NOMO-1 treated with dmso at 0.1 percent for 144 hours (cell line): ENCODE measurements at regions not wholly inside any gene's neighbourhood (a gene's known extent, or its start where the extent isn't known, plus 50 kb on each side); places are given as distances from the start of the nearest gene placed in this dataset.
"Not testable (repeated sequence)": the region's sequence is repeated elsewhere in the genome, so short reads cannot be mapped to it uniquely, and the experiment has no call there.

Experiments used
- DNase-seq: peaks from one replicate; lab custom pipeline; 2025; ENCODE audit not compliant: unreplicated experiment; lab: John Stamatoyannopoulos, UW

- no peak for DNase-seq
These were observed 168.6 kb downstream of the SEMA6D start for GRCh38 chr15:47885920-47886319.

- no peak for DNase-seq
These were observed 170.0 kb downstream of the SEMA6D start for GRCh38 chr15:47887241-47887800.

- DNase-seq: no peak
These were observed 171.2 kb downstream of the SEMA6D start for GRCh38 chr15:47888385-47889100.

DNA sequence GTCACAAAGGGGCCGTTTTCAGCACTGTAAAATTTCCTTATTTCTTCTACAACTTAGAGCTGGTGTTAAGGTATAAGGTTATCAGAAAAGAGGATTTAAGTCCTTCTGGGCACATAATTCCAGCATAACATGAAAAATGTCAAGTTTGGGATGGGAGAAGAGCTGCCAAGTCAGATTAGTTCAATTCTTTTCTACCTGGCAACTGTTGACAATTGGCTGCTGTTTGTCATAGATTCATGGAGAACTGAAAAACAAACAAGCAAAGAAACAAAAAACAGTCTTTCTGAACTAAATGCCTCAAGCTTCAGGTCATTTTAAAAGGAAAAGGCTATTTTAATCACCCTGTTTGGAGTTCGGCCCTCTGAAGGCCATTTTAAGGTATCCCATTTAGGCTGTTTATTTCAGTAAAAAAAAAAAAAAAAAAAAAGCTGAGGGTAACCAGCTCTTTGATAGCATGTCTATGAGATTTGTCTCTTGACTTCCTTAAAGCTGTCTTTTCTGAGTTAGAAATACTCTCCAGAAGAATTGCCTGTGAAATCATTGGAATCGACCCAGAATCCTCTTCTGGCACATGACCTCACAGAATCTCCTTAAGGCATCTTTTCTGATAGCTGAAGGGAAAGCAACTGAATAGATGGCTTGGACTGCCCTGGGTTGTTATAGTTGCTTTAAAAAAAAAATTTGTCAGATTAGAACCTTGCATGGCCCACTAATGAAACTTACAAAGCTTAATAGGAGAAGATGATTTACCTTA lies 173.3 kb downstream of the SEMA6D start:
- DNase-seq: no peak

DNA sequence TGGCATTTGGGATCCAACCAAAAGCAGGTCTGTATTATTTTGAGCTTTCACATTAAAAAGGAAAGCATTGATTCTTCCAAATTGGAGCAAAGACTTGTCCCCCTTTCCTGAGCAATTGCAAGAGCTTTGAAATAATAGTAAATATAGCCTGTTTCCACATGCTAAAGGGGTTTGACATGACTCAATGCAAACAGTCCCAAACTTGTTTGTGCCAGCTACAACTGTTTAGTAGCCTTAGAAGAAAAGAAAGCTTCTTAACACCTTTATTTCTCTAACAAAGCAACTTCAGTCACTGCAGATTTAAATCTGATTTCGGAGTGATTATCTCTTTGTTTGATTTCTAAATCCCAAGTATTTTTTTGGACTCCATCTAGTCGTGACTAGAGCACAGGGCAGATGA lies 180.2 kb downstream of the SEMA6D start:
- DNase-seq: no peak

DNA sequence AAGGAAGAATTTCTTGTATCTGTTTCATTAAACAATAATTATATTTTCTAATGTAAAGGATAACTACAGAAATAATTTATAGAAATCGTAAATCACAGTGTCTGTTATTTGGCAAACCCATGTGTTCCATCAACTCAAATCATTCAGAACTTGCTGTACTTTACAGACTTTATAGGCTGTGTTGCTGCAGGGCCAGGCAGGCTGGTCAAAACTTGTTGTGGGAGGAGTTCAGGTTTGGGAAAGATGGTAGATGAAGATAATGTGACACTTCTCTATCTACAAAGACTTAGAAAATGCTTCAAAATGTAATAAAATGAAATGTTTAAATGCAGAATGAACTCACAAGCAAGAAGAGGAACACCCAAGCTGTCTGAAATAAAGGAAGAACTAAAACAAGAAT lies 183.4 kb downstream of the SEMA6D start:
- no peak for DNase-seq

- DNase-seq: no peak
These were observed 186.1 kb downstream of the SEMA6D start for GRCh38 chr15:47903368-47903767.

GRCh38 chr15:47908486-47908885 lies 191.2 kb downstream of the SEMA6D start:
- no peak for DNase-seq

DNA sequence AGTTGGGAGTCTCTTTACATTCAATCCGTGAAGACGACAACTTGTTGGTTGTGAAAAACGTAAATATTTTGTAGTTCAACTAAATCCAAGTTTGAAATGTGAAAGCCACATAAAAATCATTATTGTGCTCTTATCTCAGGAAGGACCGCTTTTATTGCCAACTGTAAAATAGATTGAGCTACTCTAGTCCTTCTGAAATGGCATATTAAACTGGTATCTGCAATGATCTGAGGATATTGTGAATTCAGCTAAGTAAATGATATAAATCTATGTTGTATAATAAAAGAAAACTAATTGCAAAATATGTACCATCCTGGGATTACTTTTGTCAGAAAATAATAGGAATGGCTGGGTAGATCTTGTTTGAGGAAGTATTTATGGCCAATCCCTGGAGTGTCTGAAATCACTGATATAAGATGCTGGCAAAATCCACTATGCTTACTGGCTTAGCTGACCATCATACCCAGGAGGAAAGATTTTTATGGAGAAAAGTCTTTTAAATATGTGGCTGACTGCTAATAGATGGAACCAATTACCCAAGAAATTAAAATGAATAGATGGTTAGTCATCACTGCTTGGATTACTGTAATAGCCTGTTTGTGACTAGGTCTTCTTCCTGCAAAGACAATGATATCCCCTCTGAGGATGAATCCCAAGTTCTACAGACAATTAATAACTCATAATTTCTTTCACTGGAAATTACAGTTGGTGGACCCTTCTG lies 191.8 kb downstream of the SEMA6D start:
- no peak for DNase-seq

DNA sequence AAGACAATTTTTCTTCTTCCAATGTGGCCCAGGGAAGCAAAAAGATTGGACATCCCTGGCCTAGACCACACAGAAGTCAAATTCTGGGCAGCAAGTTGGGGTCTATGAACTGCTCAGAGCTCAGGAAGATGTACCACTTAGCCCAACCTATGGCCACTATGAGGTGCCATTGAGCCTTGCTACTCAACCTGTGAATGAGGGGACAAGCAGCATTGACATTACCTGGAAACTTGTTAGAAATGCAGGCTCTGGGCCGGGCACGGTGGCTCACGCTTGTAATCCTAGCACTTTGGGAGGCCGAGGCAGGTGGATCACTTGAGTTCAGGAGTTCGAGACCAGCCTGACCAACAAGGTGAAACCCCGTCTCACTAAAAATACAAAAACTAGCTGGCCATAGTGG lies 195.6 kb downstream of the SEMA6D start:
- DNase-seq: not testable (repeated sequence)

GRCh38 chr15:47917881-47918280 lies 200.6 kb downstream of the SEMA6D start:
- peak; percentile 84 for DNase-seq

GRCh38 chr15:47918877-47919276 lies 201.6 kb downstream of the SEMA6D start:
- DNase-seq: no peak

DNA sequence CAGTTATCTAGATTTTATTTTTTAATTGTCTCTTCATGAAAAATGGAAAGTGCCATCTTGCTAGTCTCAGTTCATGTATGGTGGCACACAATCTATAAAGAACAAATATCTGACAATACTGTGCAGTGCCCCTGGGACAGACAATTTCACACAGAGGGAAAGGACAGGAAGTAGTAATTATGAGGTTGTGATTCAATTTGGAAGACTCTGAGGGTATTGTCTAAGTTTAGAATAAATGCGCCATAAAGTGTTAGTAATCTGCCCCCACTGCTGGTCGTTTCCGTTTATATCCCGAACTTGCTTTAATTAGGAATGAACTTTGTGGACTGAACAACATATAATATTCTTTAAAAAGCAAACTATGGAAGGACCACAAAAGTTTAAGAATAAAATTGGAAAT lies 196.4 kb upstream of the SLC24A5 start:
- DNase-seq: no peak

GRCh38 chr15:47929138-47929803 lies 191.5 kb upstream of the SLC24A5 start:
- no peak for DNase-seq

- no peak for DNase-seq
These were observed 188.5 kb upstream of the SLC24A5 start for GRCh38 chr15:47932261-47932660.

- no peak for DNase-seq
These were observed 187.7 kb upstream of the SLC24A5 start for GRCh38 chr15:47932951-47933641.

- no peak for DNase-seq
These were observed 186.9 kb upstream of the SLC24A5 start for GRCh38 chr15:47933865-47934264.

- no peak for DNase-seq
These were observed 186.4 kb upstream of the SLC24A5 start for GRCh38 chr15:47934342-47934741.

DNA sequence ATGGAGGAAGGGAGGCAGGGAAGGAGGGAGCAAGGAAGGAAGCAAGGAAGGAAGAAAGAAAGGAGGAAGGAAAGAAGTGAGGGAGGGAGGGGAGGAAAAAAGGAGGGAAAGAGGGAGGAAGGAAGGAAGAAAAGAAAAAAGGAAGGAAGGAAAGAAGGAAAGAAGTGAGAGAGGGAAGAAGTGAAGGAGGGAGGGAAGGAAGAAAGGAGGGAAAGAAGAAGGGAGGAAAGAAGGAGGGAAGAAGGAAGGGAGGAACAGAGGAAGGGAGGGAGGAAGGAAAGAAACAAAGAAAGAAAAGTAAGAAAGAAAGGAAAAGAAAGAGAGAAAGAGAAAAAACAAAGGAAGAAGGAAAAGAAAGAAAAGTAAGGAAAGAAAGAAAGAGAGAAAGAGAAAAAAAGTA lies 183.0 kb upstream of the SLC24A5 start:
- DNase-seq: no peak

DNA sequence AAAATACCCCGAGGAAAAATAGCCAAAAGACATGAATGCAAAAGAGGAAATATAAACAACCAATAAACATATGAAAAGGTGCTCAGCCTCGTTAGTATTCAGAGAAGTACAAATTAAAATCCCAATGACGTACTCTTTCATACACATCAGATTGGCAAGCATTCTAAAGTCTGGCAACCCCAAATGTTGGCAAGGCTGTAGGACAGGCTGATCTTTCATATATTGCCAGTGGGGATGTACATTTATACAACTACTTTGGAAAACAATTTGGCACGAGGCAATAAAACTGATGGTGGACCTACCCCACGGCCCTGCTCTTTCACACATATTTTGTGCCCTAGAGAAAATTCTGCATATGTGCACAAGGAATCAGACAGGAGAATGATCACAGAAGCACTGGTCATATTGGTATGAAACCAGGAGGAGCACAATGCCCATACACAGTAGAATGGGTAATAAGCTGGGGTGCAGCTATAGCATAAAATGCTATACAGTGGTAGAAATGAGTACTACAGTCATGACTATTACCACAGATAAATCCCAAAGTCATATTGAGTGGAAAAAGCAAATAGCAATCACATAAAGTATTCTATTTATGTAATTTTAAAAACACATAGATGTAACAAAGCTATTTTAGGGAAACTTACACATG lies 176.0 kb upstream of the SLC24A5 start:
- no peak for DNase-seq
